AG08396 (cell line): ENCODE measurements at regions not wholly inside any gene's neighbourhood (a gene's known extent, or its start where the extent isn't known, plus 50 kb on each side); places are given as distances from the start of the nearest gene placed in this dataset.
"Not testable (repeated sequence)": the region's sequence is repeated elsewhere in the genome, so short reads cannot be mapped to it uniquely, and the experiment has no call there.

ENCODE experiments used
- DNase-seq: peaks from one replicate; pipeline ENCODE4 v3.0.0; 2012; ENCODE audit warnings: low spot score, mixed read lengths

- DNase-seq, result no peak
These were observed 115.2 kb upstream of the IFNE start for GRCh38 chr9:21597284-21597683.

GRCh38 chr9:21598749-21599148, 116.6 kb upstream of the IFNE start:
- no peak for DNase-seq

GRCh38 chr9:21605489-21605931, 123.4 kb upstream of the IFNE start:
- no peak for DNase-seq

GRCh38 chr9:21607576-21607975, 125.5 kb upstream of the IFNE start:
- DNase-seq, result no peak

GRCh38 chr9:21608200-21608599, 126.1 kb upstream of the IFNE start:
- DNase-seq, result no peak

- no peak for DNase-seq
These were observed 127.4 kb upstream of the IFNE start for GRCh38 chr9:21609506-21609905.

GRCh38 chr9:21611891-21612290, 129.8 kb upstream of the IFNE start:
- DNase-seq, result no peak

- DNase-seq, result no peak
These were observed 132.9 kb upstream of the IFNE start for GRCh38 chr9:21615018-21615417.

GRCh38 chr9:21615446-21615845, 133.3 kb upstream of the IFNE start:
- DNase-seq, result no peak

- peak; percentile 69 for DNase-seq
These were observed 134.1 kb upstream of the IFNE start for GRCh38 chr9:21616082-21616778.

- no peak for DNase-seq
These were observed 142.8 kb upstream of the IFNE start for GRCh38 chr9:21624675-21625644.

GRCh38 chr9:21626493-21626892, 144.4 kb upstream of the IFNE start:
- no peak for DNase-seq

- DNase-seq, result not testable (repeated sequence)
These were observed 146.8 kb upstream of the IFNE start for GRCh38 chr9:21628954-21629353.

GRCh38 chr9:21634951-21635350, 152.8 kb upstream of the IFNE start:
- DNase-seq, result no peak

- no peak for DNase-seq
These were observed 156.0 kb upstream of the IFNE start for GRCh38 chr9:21638104-21638503.

- no peak for DNase-seq
These were observed 149.3 kb upstream of the MTAP start for GRCh38 chr9:21653091-21653490.

- no peak for DNase-seq
These were observed 148.8 kb upstream of the MTAP start for GRCh38 chr9:21653589-21653988.

GRCh38 chr9:21656776-21657674, 145.4 kb upstream of the MTAP start:
- peak; percentile 61 for DNase-seq

GRCh38 chr9:21657966-21658667, 144.3 kb upstream of the MTAP start:
- no peak for DNase-seq

- DNase-seq, result no peak
These were observed 141.5 kb upstream of the MTAP start for GRCh38 chr9:21660976-21661375.

- DNase-seq, result no peak
These were observed 140.8 kb upstream of the MTAP start for GRCh38 chr9:21661626-21662025.
